Activated CD4-positive, alpha-beta memory T cell treated with anti-CD3 and anti-CD28 coated beads, Interleukin-2, amount 10 ng/mL, durations not matched to agents 7 days and 5 days (primary cell): ENCODE measurements at regions not wholly inside any gene's neighbourhood (a gene's known extent, or its start where the extent isn't known, plus 50 kb on each side); places are given as distances from the start of the nearest gene placed in this dataset.

Experiments
- CTCF ChIA-PET: fragments of 350-600 bp; sonication (Branson Sonifier 250); formaldehyde crosslinking; loops from one replicate; lab custom pipeline; 2021; ENCODE audit warnings: antibody characterized with exemption, inconsistent platforms; lab: Charles Lee
- POLR2A ChIA-PET: fragments of 350-600 bp; sonication (Branson Sonifier 250); formaldehyde crosslinking; loops from one replicate; lab custom pipeline; 2021; ENCODE audit warnings: antibody characterized with exemption; lab: Charles Lee
- DNase-seq: peaks from one replicate; pipeline ENCODE4 v3.0.0-alpha.2; 2020
- H3K27ac Mint-ChIP-seq: one replicate; pipeline ENCODE4 v1.8.0; 2021; ENCODE audit warnings: mild to moderate bottlenecking, mixed read lengths
- H3K27me3 Mint-ChIP-seq: one replicate; pipeline ENCODE4 v1.8.0; 2021; ENCODE audit warnings: mixed read lengths
- H3K36me3 Mint-ChIP-seq: one replicate; pipeline ENCODE4 v1.8.0; 2021; ENCODE audit warnings: low read depth, mixed read lengths
- H3K4me1 Mint-ChIP-seq: one replicate; pipeline ENCODE4 v1.8.0; 2021; ENCODE audit warnings: mixed read lengths
- H3K4me3 Mint-ChIP-seq: one replicate; pipeline ENCODE4 v1.8.0; 2021; ENCODE audit warnings: mild to moderate bottlenecking, mixed read lengths
- H3K9me3 Mint-ChIP-seq: one replicate; pipeline ENCODE4 v1.8.0; 2021; ENCODE audit warnings: mixed read lengths

DNA sequence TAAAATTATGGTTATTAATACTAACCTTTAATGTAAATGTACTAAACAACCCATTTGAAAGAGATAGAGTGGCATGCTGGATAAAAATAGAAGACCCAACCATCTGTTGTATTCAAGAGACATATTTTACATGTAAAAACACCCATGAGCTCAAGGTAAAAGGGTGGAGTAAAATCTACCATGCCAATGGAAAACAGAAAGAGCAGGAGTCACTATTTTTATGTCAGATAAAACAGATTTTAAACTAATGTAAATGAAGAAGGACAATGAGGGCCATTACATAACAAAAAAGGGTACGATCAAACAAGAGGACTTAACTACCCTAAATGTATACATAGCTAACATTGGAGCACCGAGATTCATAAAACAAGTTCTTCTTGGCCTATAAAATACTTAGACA, 66.3 kb downstream of the ITM2A start:
- no peak overlapping the region for H3K27ac Mint-ChIP-seq
- no peak overlapping the region for H3K4me3 Mint-ChIP-seq
- CTCF ChIA-PET = no interaction called here
- H3K36me3 Mint-ChIP-seq = no peaks in the 10 kb centered on the region
- DNase-seq = no peak
- H3K9me3 Mint-ChIP-seq = no peaks in the 10 kb centered on the region
- no peaks in the 10 kb centered on the region for H3K27me3 Mint-ChIP-seq
- POLR2A ChIA-PET = no interaction called here
- H3K4me1 Mint-ChIP-seq = no peaks in the 10 kb centered on the region

DNA sequence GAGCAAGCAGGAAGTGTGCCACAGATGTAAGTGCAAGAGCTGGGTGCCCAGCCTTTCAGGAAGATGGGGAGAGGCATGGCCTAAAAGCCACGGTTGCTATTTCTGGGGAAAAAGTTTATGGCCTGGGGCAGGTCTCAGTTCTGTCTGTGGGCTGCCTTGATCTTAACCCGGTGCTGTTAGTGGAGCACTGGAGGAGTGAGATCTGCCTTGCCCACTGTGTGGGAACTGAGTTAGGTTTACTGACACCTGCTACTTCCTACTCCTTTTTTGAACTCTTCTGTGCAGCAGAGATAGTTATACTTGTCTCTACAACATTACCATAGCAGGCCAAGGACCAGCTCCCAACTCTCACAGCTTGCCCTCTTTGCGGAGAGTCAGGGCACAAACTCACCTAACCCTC, 76.5 kb downstream of the ITM2A start:
- Mint-ChIP-seq H3K4me1 (peaks cover 12% of the 10 kb centered on the region), H3K36me3 (no peaks in the 10 kb centered on the region), H3K27me3 (no peaks in the 10 kb centered on the region), H3K27ac (no peak overlapping the region), H3K4me3 (no peak overlapping the region), H3K9me3 (no peaks in the 10 kb centered on the region)
- ChIA-PET CTCF (no interaction called here), POLR2A (no interaction called here)
- no peak for DNase-seq

DNA sequence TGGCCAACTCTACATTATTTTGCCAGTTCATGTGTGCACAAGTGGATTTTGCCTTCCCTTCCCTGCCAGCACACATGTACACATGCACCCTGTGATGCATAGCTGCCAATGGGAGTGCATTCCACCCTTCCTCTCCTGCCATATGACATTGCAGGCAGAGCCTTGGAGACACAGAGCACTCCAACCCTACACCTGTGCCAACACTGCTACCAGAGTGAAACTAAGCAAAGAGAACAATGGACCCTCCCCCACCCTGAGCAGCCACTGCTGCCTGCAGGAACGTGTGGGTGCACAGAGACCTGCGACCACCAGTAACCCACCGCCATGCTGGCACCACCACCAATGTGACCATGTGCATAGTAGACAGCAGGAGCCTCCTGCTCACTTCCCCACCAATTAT, 78.4 kb downstream of the ITM2A start:
- peaks cover 14% of the 10 kb centered on the region for H3K4me1 Mint-ChIP-seq
- no peak for DNase-seq
- H3K27ac Mint-ChIP-seq = no peak overlapping the region
- peaks cover under 1% of the 10 kb centered on the region for H3K36me3 Mint-ChIP-seq
- ChIA-PET CTCF (no interaction called here), POLR2A (no interaction called here)
- H3K9me3 Mint-ChIP-seq = no peaks in the 10 kb centered on the region
- H3K27me3 Mint-ChIP-seq = no peaks in the 10 kb centered on the region
- no peak overlapping the region for H3K4me3 Mint-ChIP-seq

DNA sequence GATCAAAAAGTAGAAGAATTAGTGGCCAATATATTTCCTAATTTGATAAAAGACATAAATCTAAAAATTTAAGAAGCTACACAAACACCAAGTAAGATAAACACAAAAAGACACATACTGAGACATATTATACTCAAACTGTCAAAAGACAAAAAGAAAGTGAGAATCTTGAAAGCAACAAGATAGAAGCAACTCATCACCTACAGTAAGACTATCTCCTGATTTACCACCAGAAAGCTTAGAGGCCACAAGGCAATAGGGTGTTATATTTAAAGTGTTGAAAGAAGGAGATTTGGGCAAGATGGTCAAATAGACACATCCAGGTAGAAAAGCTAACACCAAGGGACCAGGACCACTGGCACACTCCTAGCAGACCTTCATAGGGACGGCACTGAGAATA, 79.4 kb downstream of the ITM2A start:
- no peak for DNase-seq
- Mint-ChIP-seq H3K27ac (no peak overlapping the region), H3K4me1 (peaks cover 14% of the 10 kb centered on the region), H3K9me3 (no peaks in the 10 kb centered on the region), H3K36me3 (peaks cover 2% of the 10 kb centered on the region), H3K4me3 (no peak overlapping the region), H3K27me3 (no peaks in the 10 kb centered on the region)
- ChIA-PET POLR2A (no interaction called here), CTCF (no interaction called here)

- no peak for DNase-seq
- peaks cover 7% of the 10 kb centered on the region for H3K9me3 Mint-ChIP-seq
- ChIA-PET CTCF (no interaction called here), POLR2A (no interaction called here)
- peaks cover 16% of the 10 kb centered on the region for H3K36me3 Mint-ChIP-seq
- no peaks in the 10 kb centered on the region for H3K27me3 Mint-ChIP-seq
- H3K4me1 Mint-ChIP-seq = peaks cover 7% of the 10 kb centered on the region
- H3K4me3 Mint-ChIP-seq = no peak overlapping the region
- H3K27ac Mint-ChIP-seq = no peak overlapping the region
Observed at GRCh38 chrX:79281775-79282174, 85.4 kb downstream of the ITM2A start.

DNA sequence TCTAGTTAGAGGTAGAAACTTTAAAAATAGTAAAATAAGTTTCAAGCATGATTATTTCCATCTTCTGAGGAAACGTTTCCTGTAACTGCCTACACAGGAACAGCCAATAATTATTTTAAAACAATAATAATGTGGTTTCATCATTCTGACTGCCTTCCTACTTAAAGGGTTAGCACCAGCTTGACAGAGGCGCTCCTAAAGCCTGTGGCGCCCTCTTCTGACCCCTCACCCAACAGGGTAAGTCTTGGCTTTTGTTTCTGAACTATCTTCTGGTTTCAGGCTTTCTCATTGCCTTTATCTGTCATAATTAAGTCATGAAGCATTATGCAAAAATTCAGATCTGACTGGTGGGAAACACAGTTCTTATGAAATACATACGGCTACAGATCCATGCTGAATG, 96.7 kb downstream of the ITM2A start:
- no peak overlapping the region for H3K4me3 Mint-ChIP-seq
- POLR2A ChIA-PET = interaction anchor here (0.7 to 1.4 kb wide), 3 partner anchors 11 to 136 kb away, joined by 4 read pairs; no protein-coding TSS in a partner anchor
- peak; percentile 77 for DNase-seq
- H3K27ac Mint-ChIP-seq = no peak overlapping the region
- CTCF ChIA-PET = interaction anchor here (0.5 to 1.6 kb wide), 12 partner anchors 14 to 715 kb away, joined by 3 to 11 read pairs (median 3); no protein-coding TSS in a partner anchor
- no peaks in the 10 kb centered on the region for H3K9me3 Mint-ChIP-seq
- no peaks in the 10 kb centered on the region for H3K27me3 Mint-ChIP-seq
- H3K36me3 Mint-ChIP-seq = no peaks in the 10 kb centered on the region
- H3K4me1 Mint-ChIP-seq = peaks cover 40% of the 10 kb centered on the region

DNA sequence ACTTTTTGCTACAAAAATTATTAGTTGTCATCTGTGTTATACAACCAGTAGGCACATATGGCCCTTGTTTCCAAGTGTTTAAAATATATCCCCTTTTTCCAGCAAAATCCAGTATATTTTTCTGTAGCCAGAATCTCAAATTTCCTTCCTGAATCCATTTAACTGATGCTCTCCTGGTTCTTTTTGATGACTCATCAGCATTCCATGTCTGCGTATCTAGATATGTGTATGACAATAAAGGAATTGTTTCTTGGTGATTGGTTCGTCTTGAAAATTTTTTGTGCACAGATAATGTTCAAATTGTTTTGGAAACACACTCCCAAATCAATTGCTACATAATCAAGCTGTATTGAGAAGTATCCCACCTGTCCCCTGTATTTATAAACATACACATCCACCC, 98.3 kb downstream of the ITM2A start:
- Mint-ChIP-seq H3K4me3 (no peak overlapping the region), H3K4me1 (peaks cover 42% of the 10 kb centered on the region), H3K36me3 (no peaks in the 10 kb centered on the region), H3K9me3 (no peaks in the 10 kb centered on the region), H3K27ac (no peak overlapping the region), H3K27me3 (no peaks in the 10 kb centered on the region)
- ChIA-PET POLR2A (interaction anchor here (0.8 to 1.8 kb wide), 3 partner anchors 98 to 114 kb away, joined by 3 to 6 read pairs (median 4); no protein-coding TSS in a partner anchor), CTCF (interaction anchor here (1.8 kb wide), 1 partner anchor 10 kb away, joined by 6 read pairs; no protein-coding TSS in a partner anchor)
- no peak for DNase-seq

DNA sequence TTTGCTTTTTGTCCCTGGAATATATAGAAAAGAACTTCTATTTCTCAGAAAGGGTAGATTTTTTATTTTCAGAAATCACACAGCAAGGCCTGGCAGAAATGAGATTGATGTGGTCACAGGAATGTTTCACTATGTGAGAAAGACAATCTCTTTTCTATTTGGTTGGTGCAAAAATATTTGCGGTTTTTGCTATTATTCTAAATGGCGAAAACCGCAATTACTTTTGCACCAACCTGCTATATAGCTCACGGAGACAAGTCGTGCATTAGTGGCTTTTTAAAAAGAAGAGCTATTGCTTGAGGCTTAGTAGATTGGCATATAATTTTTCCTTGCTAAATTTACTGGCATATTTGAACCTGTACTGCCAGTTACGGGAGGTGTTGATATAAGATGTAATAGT, 100.4 kb downstream of the ITM2A start:
- ChIA-PET CTCF (no interaction called here), POLR2A (interaction anchor here (1.3 to 1.8 kb wide), 3 partner anchors 112 to 119 kb away, joined by 4 to 7 read pairs (median 6); no protein-coding TSS in a partner anchor)
- H3K9me3 Mint-ChIP-seq = no peaks in the 10 kb centered on the region
- peaks cover 59% of the 10 kb centered on the region for H3K4me1 Mint-ChIP-seq
- no peak for DNase-seq
- peak overlapping the region; percentile 20 for H3K27ac Mint-ChIP-seq
- peaks cover 4% of the 10 kb centered on the region for H3K36me3 Mint-ChIP-seq
- no peaks in the 10 kb centered on the region for H3K27me3 Mint-ChIP-seq
- no peak overlapping the region for H3K4me3 Mint-ChIP-seq

DNA sequence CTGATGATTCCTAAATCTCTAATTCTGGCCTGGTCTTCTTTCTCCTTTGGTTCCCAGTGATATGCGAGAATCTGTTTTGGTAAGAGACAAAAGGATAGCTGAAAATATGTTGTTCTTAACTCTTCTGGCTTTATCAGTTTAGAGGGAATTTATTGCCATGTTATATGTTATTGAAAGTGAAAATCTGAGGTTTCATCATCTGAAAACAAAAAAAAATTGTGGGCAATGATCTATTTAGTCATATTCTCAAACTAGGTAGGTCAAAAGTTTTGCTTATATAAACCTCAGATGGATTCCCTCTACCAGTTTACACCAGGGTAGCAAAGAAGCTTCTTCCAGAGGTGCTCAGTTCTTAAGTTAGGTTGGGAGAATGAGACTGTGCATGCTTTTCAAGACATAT, 103.6 kb downstream of the ITM2A start:
- CTCF ChIA-PET = no interaction called here
- Mint-ChIP-seq H3K27me3 (no peaks in the 10 kb centered on the region), H3K4me3 (peak overlapping the region; percentile 19), H3K36me3 (peaks cover 4% of the 10 kb centered on the region), H3K9me3 (no peaks in the 10 kb centered on the region), H3K4me1 (peaks cover 66% of the 10 kb centered on the region), H3K27ac (peak overlapping the region; percentile 19)
- POLR2A ChIA-PET = interaction anchor here (0.6 to 1.7 kb wide), 3 partner anchors 102 to 155 kb away, joined by 3 to 4 read pairs (median 4); no protein-coding TSS in a partner anchor
- no peak for DNase-seq

DNA sequence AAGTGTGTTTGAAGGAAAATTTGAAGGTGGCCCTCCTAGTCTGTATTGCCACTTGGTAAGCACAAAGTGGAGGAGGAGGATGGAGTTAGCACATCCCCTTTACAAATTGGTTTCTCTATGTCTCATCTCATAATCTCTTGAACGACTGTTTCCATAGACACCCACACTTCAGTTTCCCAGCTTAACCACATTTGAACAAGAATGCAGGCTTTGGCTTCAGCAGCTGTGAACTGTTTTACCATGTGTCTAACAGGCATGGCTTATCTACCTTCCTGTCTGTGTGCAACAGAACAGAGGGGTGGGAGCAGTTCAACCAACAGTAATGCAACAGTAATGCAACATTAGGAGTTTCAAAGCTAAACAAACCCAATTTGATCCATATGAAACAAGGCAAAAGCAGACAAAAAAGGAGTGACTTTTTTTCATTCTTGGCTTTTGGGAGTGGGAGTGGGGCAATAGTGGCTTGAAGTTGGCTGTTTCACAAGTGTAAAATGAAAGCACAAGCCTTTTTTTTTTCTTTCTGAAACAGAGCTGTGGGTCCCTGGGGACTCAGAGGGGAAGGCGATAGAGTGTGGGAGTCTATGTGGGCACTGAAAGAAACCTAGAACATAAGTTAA, 108.0 kb downstream of the ITM2A start:
- peaks cover 11% of the 10 kb centered on the region for H3K9me3 Mint-ChIP-seq
- DNase-seq = peak; percentile 62
- ChIA-PET POLR2A (interaction anchor here (0.6 to 1.7 kb wide), 15 partner anchors 11 to 314 kb away, joined by 3 to 5 read pairs (median 3); partner anchors contain the start of gene P2RY10), CTCF (interaction anchor here (1.3 to 1.5 kb wide), 2 partner anchors 9 to 154 kb away, joined by 5 to 6 read pairs; no protein-coding TSS in a partner anchor)
- H3K36me3 Mint-ChIP-seq = peaks cover 21% of the 10 kb centered on the region
- peaks cover 74% of the 10 kb centered on the region for H3K4me1 Mint-ChIP-seq
- peak overlapping the region; percentile 43 for H3K4me3 Mint-ChIP-seq
- H3K27me3 Mint-ChIP-seq = no peaks in the 10 kb centered on the region
- peak overlapping the region; percentile 90 for H3K27ac Mint-ChIP-seq

DNA sequence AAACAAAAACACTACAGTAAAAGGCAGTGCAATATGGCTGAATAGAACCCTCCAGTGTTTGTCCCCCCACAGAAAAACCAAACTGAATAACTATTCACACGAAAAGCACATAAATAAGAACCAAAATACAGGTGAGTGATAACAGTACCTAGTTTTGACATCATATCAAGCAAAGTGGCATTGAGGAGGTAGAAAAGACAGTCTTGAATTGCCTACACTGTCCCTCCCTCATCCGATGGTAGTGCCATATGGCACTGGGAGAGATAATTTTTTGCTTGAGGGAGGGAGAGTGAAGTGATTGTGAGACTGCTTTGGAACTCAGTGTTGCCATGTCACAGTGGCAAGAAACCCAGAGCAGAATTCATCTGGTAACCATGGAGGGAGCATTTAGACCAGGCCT, 99.2 kb downstream of the GPR174 start:
- POLR2A ChIA-PET = no interaction called here

GRCh38 chrX:79235899-79236298, 91.4 kb downstream of the GPR174 start:
- Mint-ChIP-seq H3K27me3 (no peaks in the 10 kb centered on the region), H3K9me3 (peaks cover 5% of the 10 kb centered on the region), H3K4me3 (no peak overlapping the region), H3K27ac (no peak overlapping the region), H3K4me1 (peaks cover 6% of the 10 kb centered on the region), H3K36me3 (peaks cover 60% of the 10 kb centered on the region)
- POLR2A ChIA-PET = no interaction called here
- no peak for DNase-seq
- CTCF ChIA-PET = no interaction called here

More for the DNA sequence above, 99.2 kb downstream of the GPR174 start:
- H3K4me3 Mint-ChIP-seq = no peak overlapping the region
- H3K27ac Mint-ChIP-seq = no peak overlapping the region
- H3K9me3 Mint-ChIP-seq = peaks cover 9% of the 10 kb centered on the region
- H3K36me3 Mint-ChIP-seq = peaks cover 30% of the 10 kb centered on the region
- DNase-seq = no peak
- peaks cover 15% of the 10 kb centered on the region for H3K4me1 Mint-ChIP-seq
- no peaks in the 10 kb centered on the region for H3K27me3 Mint-ChIP-seq
- CTCF ChIA-PET = no interaction called here

DNA sequence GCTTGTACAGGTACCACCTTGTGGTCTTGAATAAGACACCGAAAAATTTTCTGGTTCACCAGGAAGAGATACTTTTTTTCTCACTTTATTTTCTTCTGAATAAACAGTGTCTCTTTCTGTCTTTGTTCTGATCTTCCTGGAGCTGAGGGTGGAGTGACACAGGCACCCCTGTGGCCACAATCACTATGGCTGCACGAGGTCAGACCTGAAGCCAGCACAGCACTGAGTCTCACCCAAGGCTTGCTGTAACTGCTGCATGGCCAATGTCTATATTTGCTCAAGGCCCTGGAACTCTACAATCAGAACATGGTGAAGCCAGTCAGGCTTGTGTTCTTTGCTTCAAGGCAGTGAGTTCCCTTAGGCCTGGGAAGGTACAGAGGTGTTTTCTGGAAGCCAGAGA, 87.2 kb downstream of the GPR174 start:
- no peak for DNase-seq
- Mint-ChIP-seq H3K9me3 (peaks cover 2% of the 10 kb centered on the region), H3K27me3 (no peaks in the 10 kb centered on the region), H3K36me3 (peaks cover 36% of the 10 kb centered on the region), H3K4me1 (peaks cover 6% of the 10 kb centered on the region), H3K4me3 (no peak overlapping the region), H3K27ac (no peak overlapping the region)
- ChIA-PET CTCF (no interaction called here), POLR2A (no interaction called here)
